GM23338 (cell line): ENCODE measurements at regions not wholly inside any gene's neighbourhood (a gene's known extent, or its start where the extent isn't known, plus 50 kb on each side); places are given as distances from the start of the nearest gene placed in this dataset.

ENCODE experiments used
- ATAC-seq: fragments of 200-7000 bp; cut with Tn5 transposase; 3 replicates; pipeline ENCODE4 v1.9.1; 2020
- DNase-seq: peaks from one replicate; pipeline ENCODE4 v3.0.0-alpha.2; 2015; ENCODE audit warnings: low spot score
- H2AFZ ChIP-seq: fragments of 200-600 bp; sonication (generic); 2 replicates; pipeline ENCODE4 v1.8.0; 2016; ENCODE audit warnings: antibody characterized with exemption, mild to moderate bottlenecking, moderate library complexity
- H3F3A ChIP-seq: fragments of 200-600 bp; sonication (generic); replicated peaks from 2 replicates; pipeline ENCODE4 v1.8.0; 2017; ENCODE audit warnings: antibody characterized with exemption, mixed run types, low read depth
- H3K27ac ChIP-seq: fragments of 200-600 bp; sonication (generic); 2 replicates; pipeline ENCODE4 v1.6.1; 2016; ENCODE audit warnings: low read depth
- H3K27me3 ChIP-seq: fragments of 200-600 bp; sonication (generic); 2 replicates; pipeline ENCODE4 v1.8.0; 2016; ENCODE audit warnings: mild to moderate bottlenecking, mixed run types, moderate library complexity; ENCODE audit not compliant: insufficient read depth
- H3K36me3 ChIP-seq: fragments of 200-600 bp; sonication (generic); 2 replicates; pipeline ENCODE4 v1.8.0; 2016; ENCODE audit warnings: mild to moderate bottlenecking; ENCODE audit not compliant: insufficient read depth
- H3K4me1 ChIP-seq: fragments of 200-600 bp; sonication (generic); 2 replicates; pipeline ENCODE4 v1.8.0; 2016; ENCODE audit warnings: mild to moderate bottlenecking, moderate library complexity; ENCODE audit not compliant: insufficient read depth
- H3K4me2 ChIP-seq: fragments of 200-600 bp; sonication (generic); 2 replicates; pipeline ENCODE4 v1.7.1; 2017; ENCODE audit warnings: mixed run types
- H3K4me3 ChIP-seq: fragments of 200-600 bp; sonication (generic); 2 replicates; pipeline ENCODE4 v1.6.1; 2016; ENCODE audit warnings: mixed run types
- H3K79me2 ChIP-seq: fragments of 200-600 bp; sonication (generic); replicated peaks from 2 replicates; pipeline ENCODE4 v1.8.0; 2017; ENCODE audit warnings: mild to moderate bottlenecking; ENCODE audit not compliant: insufficient read depth
- H3K9me2 ChIP-seq: fragments of 200-600 bp; sonication (generic); 2 replicates; pipeline ENCODE4 v1.8.0; 2017; ENCODE audit not compliant: insufficient read depth
- H4K20me1 ChIP-seq: fragments of 200-600 bp; sonication (generic); replicated peaks from 2 replicates; pipeline ENCODE4 v1.8.0; 2017; ENCODE audit warnings: mild to moderate bottlenecking; ENCODE audit not compliant: insufficient read depth
- H3K27ac Mint-ChIP-seq: 2 replicates; pipeline ENCODE4 v1.8.0; 2020; ENCODE audit warnings: inconsistent platforms, mild to moderate bottlenecking, moderate library complexity, mixed read lengths
- H3K27me3 Mint-ChIP-seq: 3 replicates; pipeline ENCODE4 v1.8.0; 2022; ENCODE audit warnings: low read depth, mild to moderate bottlenecking, moderate library complexity, mixed read lengths, inconsistent platforms; ENCODE audit not compliant: insufficient read depth, poor library complexity
- H3K36me3 Mint-ChIP-seq: 3 replicates; pipeline ENCODE4 v1.8.0; 2021; ENCODE audit warnings: low read depth, mild to moderate bottlenecking, inconsistent platforms, moderate library complexity, mixed read lengths
- H3K4me1 Mint-ChIP-seq: 3 replicates; pipeline ENCODE4 v1.8.0; 2020; ENCODE audit warnings: mild to moderate bottlenecking, inconsistent platforms, mixed read lengths
- H3K4me3 Mint-ChIP-seq: 3 replicates; pipeline ENCODE4 v1.8.0; 2021; ENCODE audit warnings: moderate library complexity, mild to moderate bottlenecking, inconsistent platforms, mixed read lengths
- H3K9me3 Mint-ChIP-seq: 3 replicates; pipeline ENCODE4 v1.8.0; 2020; ENCODE audit warnings: moderate library complexity, mild to moderate bottlenecking, inconsistent platforms, mixed read lengths
- CREB1 ChIP-seq: fragments of 250-450 bp; sonication (Bioruptor Pico); IDR thresholded peaks from 2 replicates; pipeline ENCODE4 v1.5.0; 2020; ENCODE audit warnings: low read depth, mild to moderate bottlenecking, moderate library complexity
- ETS1 ChIP-seq: IDR thresholded peaks from 2 replicates; pipeline ENCODE4 v1.6.1; 2016; ENCODE audit warnings: antibody characterized with exemption
- EZH2 ChIP-seq: fragments of 200-600 bp; sonication (generic); IDR thresholded peaks from one replicate; pipeline ENCODE4 v1.8.0; 2017; ENCODE audit warnings: antibody characterized with exemption, mild to moderate bottlenecking, low read depth; ENCODE audit not compliant: unreplicated experiment
- EZH2phosphoT487 ChIP-seq: fragments of 200-600 bp; sonication (generic); IDR thresholded peaks from one replicate; pipeline ENCODE4 v1.8.1; 2018; ENCODE audit warnings: antibody characterized with exemption; ENCODE audit not compliant: unreplicated experiment
- JUNB ChIP-seq: IDR thresholded peaks from one replicate; pipeline ENCODE4 v1.6.1; 2016; ENCODE audit warnings: antibody characterized with exemption; ENCODE audit not compliant: unreplicated experiment
- NANOG ChIP-seq: IDR thresholded peaks from 2 replicates; pipeline ENCODE4 v1.6.1; 2016; ENCODE audit warnings: antibody characterized with exemption, borderline replicate concordance
- POLR2AphosphoS5 ChIP-seq: IDR thresholded peaks from 2 replicates; pipeline ENCODE4 v1.6.1; 2016; ENCODE audit warnings: antibody characterized with exemption, low read depth
- STAT1 ChIP-seq: IDR thresholded peaks from one replicate; pipeline ENCODE4 v1.6.1; 2016; ENCODE audit warnings: antibody characterized with exemption; ENCODE audit not compliant: unreplicated experiment
- ZNF331 ChIP-seq: fragments of 250-450 bp; sonication (Bioruptor Pico); IDR thresholded peaks from 2 replicates; pipeline ENCODE4 v1.5.0; 2020; ENCODE audit warnings: low read depth, mild to moderate bottlenecking, moderate library complexity
- TF ChIP-seq, protein P1 (sequence below), 2 experiments: fragments of 200-600 bp in 1 of 2; sonication (generic) in 1 of 2; conservative IDR thresholded peaks; 2 replicates each; pipeline versions ENCODE4 v1.5.1 to v1.6.1; 2016 to 2017; ENCODE audit warnings: antibody characterized with exemption in 2 of 2, low read depth in 2 of 2, mild to moderate bottlenecking in 2 of 2, moderate library complexity in 1 of 2

- no peak for DNase-seq
- no peak for TF ChIP-seq EZH2
- H3K9me3 Mint-ChIP-seq, result no peaks in the 10 kb centered on the region
Measured at GRCh38 chrX:121307449-121307848, 260.0 kb downstream of the GLUD2 start.

DNA sequence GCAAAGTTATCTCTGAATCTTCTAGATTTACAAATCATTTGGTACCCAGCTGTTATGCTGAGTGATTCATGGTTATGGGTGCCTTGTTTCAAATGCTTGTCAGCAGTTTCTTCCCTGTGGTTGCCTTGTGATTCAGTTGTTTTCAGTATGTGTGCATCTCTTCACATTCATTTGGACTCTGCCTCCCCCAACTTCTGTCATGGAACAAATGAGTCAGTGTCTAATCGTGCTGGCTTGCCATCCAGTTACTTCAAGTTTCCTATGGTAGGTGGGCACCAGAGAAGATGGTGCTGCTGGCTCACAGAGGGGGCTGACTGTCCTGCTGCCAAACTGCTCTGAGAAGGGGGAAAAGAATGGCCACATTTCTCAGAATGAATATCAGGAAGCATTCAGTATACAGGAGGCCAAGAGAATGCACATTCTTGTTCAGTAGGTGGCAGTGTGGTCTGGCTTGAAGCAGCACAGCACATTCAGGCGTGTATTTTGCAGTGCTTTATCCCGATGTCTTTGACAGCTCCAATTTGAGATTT is 260.9 kb downstream of the GLUD2 start:
- peaks cover 3% of the 10 kb centered on the region; the same call in 2 of the 3 replicates for H3K4me1 Mint-ChIP-seq
- H3K79me2 ChIP-seq, result no peaks in the 10 kb centered on the region
- H3F3A ChIP-seq, result no peaks in the 10 kb centered on the region
- no peaks in the 10 kb centered on the region for H3K27me3 Mint-ChIP-seq
- H3K4me3 Mint-ChIP-seq, result no peak overlapping the region
- no peak overlapping the region for H3K4me3 ChIP-seq
- H3K36me3 Mint-ChIP-seq, result no peaks in the 10 kb centered on the region
- DNase-seq (peak; percentile 42), ATAC-seq (peak; percentile 85)
- no peaks in the 10 kb centered on the region for H4K20me1 ChIP-seq
- H3K36me3 ChIP-seq, result no peaks in the 10 kb centered on the region
- no peak for TF ChIP-seq NANOG
- TF ChIP-seq EZH2phosphoT487, result no peak
- TF ChIP-seq, protein P1, sequence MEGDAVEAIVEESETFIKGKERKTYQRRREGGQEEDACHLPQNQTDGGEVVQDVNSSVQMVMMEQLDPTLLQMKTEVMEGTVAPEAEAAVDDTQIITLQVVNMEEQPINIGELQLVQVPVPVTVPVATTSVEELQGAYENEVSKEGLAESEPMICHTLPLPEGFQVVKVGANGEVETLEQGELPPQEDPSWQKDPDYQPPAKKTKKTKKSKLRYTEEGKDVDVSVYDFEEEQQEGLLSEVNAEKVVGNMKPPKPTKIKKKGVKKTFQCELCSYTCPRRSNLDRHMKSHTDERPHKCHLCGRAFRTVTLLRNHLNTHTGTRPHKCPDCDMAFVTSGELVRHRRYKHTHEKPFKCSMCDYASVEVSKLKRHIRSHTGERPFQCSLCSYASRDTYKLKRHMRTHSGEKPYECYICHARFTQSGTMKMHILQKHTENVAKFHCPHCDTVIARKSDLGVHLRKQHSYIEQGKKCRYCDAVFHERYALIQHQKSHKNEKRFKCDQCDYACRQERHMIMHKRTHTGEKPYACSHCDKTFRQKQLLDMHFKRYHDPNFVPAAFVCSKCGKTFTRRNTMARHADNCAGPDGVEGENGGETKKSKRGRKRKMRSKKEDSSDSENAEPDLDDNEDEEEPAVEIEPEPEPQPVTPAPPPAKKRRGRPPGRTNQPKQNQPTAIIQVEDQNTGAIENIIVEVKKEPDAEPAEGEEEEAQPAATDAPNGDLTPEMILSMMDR (conservative IDR thresholded peaks at IDR 0.05; ENCODE audit: low read depth in 2 of 2), result peak; percentile 41 to 74
- no peak for TF ChIP-seq STAT1
- no peak overlapping the region for H3K27ac ChIP-seq
- no peak overlapping the region for H2AFZ ChIP-seq
- no peak overlapping the region for H3K27ac Mint-ChIP-seq
- no peaks in the 10 kb centered on the region for H3K4me1 ChIP-seq
- H3K9me3 Mint-ChIP-seq, result no peaks in the 10 kb centered on the region
- no peaks in the 10 kb centered on the region for H3K9me2 ChIP-seq
- no peak overlapping the region for H3K4me2 ChIP-seq
- no peaks in the 10 kb centered on the region for H3K27me3 ChIP-seq

More at GRCh38 chrX:121307449-121307848, 260.0 kb downstream of the GLUD2 start:
- H3K9me2 ChIP-seq, result no peaks in the 10 kb centered on the region
- no peaks in the 10 kb centered on the region for H3K36me3 Mint-ChIP-seq
- H3K27me3 ChIP-seq, result no peaks in the 10 kb centered on the region
- no peaks in the 10 kb centered on the region for H3F3A ChIP-seq
- no peak overlapping the region for H3K4me3 ChIP-seq
- H3K4me2 ChIP-seq, result no peak overlapping the region
- H2AFZ ChIP-seq, result no peak overlapping the region
- no peak overlapping the region for H3K4me3 Mint-ChIP-seq
- H3K27me3 Mint-ChIP-seq, result no peaks in the 10 kb centered on the region
- no peak for ATAC-seq
- no peak overlapping the region for H3K27ac ChIP-seq
- H3K79me2 ChIP-seq, result no peaks in the 10 kb centered on the region
- peaks cover 3% of the 10 kb centered on the region; the same call in 2 of the 3 replicates for H3K4me1 Mint-ChIP-seq
- no peak overlapping the region for H3K27ac Mint-ChIP-seq
- H3K36me3 ChIP-seq, result no peaks in the 10 kb centered on the region
- no peaks in the 10 kb centered on the region for H3K4me1 ChIP-seq
- H4K20me1 ChIP-seq, result no peaks in the 10 kb centered on the region

DNA sequence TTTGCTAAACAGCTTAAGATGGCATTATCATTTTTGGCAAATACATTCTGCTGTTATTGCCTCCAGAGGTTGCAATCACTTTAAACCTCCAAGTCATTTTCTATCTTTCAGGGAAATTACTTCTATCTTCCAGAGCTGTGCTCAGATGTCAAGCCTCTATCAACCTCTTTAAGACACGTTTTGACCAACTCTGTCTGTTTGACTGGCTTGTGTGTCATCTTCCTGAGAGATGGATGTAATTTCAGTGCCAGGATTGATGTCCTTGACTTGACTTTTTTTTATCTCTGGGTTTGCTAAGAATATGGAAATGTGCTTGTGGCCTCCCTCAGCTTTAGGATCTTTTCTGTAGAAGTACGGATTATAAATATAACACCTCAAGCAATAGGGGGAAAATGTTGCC is 263.4 kb downstream of the GLUD2 start:
- H3K4me1 Mint-ChIP-seq, result peaks cover 3% of the 10 kb centered on the region; the same call in 2 of the 3 replicates
- ATAC-seq, result no peak
- TF ChIP-seq POLR2AphosphoS5, result no peak
- TF ChIP-seq CREB1, result no peak
- TF ChIP-seq EZH2phosphoT487, result no peak
- TF ChIP-seq ETS1, result no peak
- TF ChIP-seq ZNF331, result no peak
- TF ChIP-seq STAT1, result no peak
- TF ChIP-seq JUNB, result no peak

More for the DNA sequence above, 263.4 kb downstream of the GLUD2 start:
- no peak overlapping the region for H3K27ac Mint-ChIP-seq
- Histone ChIP-seq H3K4me3 (no peak overlapping the region), H3K36me3 (no peaks in the 10 kb centered on the region), H3K4me2 (no peak overlapping the region), H4K20me1 (no peaks in the 10 kb centered on the region), H3F3A (no peaks in the 10 kb centered on the region), H3K9me2 (no peaks in the 10 kb centered on the region), H2AFZ (no peak overlapping the region), H3K79me2 (no peaks in the 10 kb centered on the region), H3K27ac (no peak overlapping the region), H3K4me1 (no peaks in the 10 kb centered on the region), H3K27me3 (no peaks in the 10 kb centered on the region)
- no peak for DNase-seq
- H3K9me3 Mint-ChIP-seq, result no peaks in the 10 kb centered on the region
- no peaks in the 10 kb centered on the region for H3K36me3 Mint-ChIP-seq
- H3K4me3 Mint-ChIP-seq, result no peak overlapping the region
- no peaks in the 10 kb centered on the region for H3K27me3 Mint-ChIP-seq
